Heart left ventricle (tissue), 16 donors: ENCODE measurements at regions not wholly inside any gene's neighbourhood (a gene's known extent, or its start where the extent isn't known, plus 50 kb on each side); places are given as distances from the start of the nearest gene placed in this dataset.

ENCODE experiments used
- ATAC-seq, 4 donors: fragments of 200-7000 bp; cut with Tn5 transposase; one replicate each; pipeline ENCODE4 v1.9.1; 2020 to 2022; ENCODE audit warnings: moderate library complexity in 4 of 4, mild to moderate bottlenecking in 3 of 4, moderate number of reproducible peaks in 1 of 4
- DNase-seq, 5 donors: peaks; one replicate each; pipeline ENCODE4 v3.0.0-alpha.2; 2020
- H3K27ac ChIP-seq, 12 donors: fragments of 200-600 bp; sonication (generic) in 4 of 12; one replicate each; pipeline versions ENCODE4 v1.5.0 to v1.8.0; 2016 to 2022; ENCODE audit warnings: mild to moderate bottlenecking in 2 of 12
- H3K27me3 ChIP-seq, 9 donors: fragments of 200-600 bp; sonication (generic) in 2 of 9; one replicate each; pipeline versions ENCODE4 v1.5.1 to v1.8.0; 2016 to 2022; ENCODE audit warnings: mild to moderate bottlenecking in 3 of 9
- H3K36me3 ChIP-seq, 9 donors: fragments of 200-600 bp; sonication (generic) in 2 of 9; one replicate each; pipeline versions ENCODE4 v1.5.0 to v1.8.0; 2018 to 2022; ENCODE audit warnings: mild to moderate bottlenecking in 2 of 9
- H3K4me1 ChIP-seq, 12 donors: fragments of 200-600 bp; sonication (generic) in 4 of 12; one replicate each; pipeline versions ENCODE4 v1.5.0 to v1.8.0; 2016 to 2022; ENCODE audit warnings: mild to moderate bottlenecking in 3 of 12
- H3K4me3 ChIP-seq, 12 donors: fragments of 200-600 bp; sonication (generic) in 4 of 12; one replicate each; pipeline versions ENCODE4 v1.5.0 to v1.8.0; 2017 to 2022; ENCODE audit warnings: mild to moderate bottlenecking in 9 of 12, moderate library complexity in 4 of 12
- H3K9me3 ChIP-seq, 12 donors: fragments of 200-600 bp; sonication (generic) in 4 of 12; one replicate each; pipeline versions ENCODE4 v1.5.0 to v1.8.0; 2016 to 2022; ENCODE audit warnings: mild to moderate bottlenecking in 1 of 12
- POLR2A ChIP-seq, 2 donors: fragments of 450-650 bp; IDR thresholded peaks; one replicate each; pipeline ENCODE4 v1.6.1; 2017; ENCODE audit warnings: antibody characterized with exemption in 2 of 2, mild to moderate bottlenecking in 2 of 2, moderate library complexity in 2 of 2
- WGBS, 4 donors: extraction: QIAGEN DNeasy Blood & Tissue Kit in 2 of 4; methylation state at CpG; one replicate each; pipeline versions ENCODE4 v1.1.5 to v1.1.7; 2013 to 2018; 5-methylcytosine and 5-hydroxymethylcytosine counted together
- intact Hi-C, 10 donors: fragments of 100-400 bp; cut with DNase I; formaldehyde crosslinking; loops; one replicate each; pipeline versions ENCODE4 v1.11.1 to v1.14.2; 2022
- TF ChIP-seq, protein P1 (sequence below), 12 donors: fragments of 200-600 bp; sonication (generic) in 4 of 12; IDR thresholded peaks; one replicate each; pipeline versions ENCODE4 v1.5.0 to v1.8.0; 2018 to 2022; ENCODE audit warnings: antibody characterized with exemption in 12 of 12, mild to moderate bottlenecking in 5 of 12
- donor health status: ischemic (EF 13 %, LVEDD 7.1; RV severe dilation, severe dysfunction).
- donor health status: healthy with polysubstance abuse.
- donor health status: DM: no; HTN: yes; CAD: no.
- donor health status: DM: no; HTN: no; CAD: no.
- donor health status: ischemic (EF 25% LVEDD 6.9; RV normal size, moderate dysfunction).
- donor health status: ischemic (EF 25% LVEDD 5.7; RV mildly dilated, moderate dysfunction).
- donor health status: healthy.
- donor health status: DM: yes; HTN: yes; CAD: no.
- donor health status: ischemic (EF 35%, LVEDD 5.7; RV mildly dilated, moderate dysfunction).
- donor health status: nonischemic (EF 11% LVEDD 7.7; RV severe dilation, severe dysfunction).
- donor health status: DM: yes; HTN: yes; CAD: no.
- donor health status: PGD.
- donor health status: ischemic (EF 29% LVEDD 5.4; RV normal size, mild dysfunction).
- donor health status: nonischemic (EF 23%, LVEDD 6.1; RV moderate dilation, normal function).

DNA sequence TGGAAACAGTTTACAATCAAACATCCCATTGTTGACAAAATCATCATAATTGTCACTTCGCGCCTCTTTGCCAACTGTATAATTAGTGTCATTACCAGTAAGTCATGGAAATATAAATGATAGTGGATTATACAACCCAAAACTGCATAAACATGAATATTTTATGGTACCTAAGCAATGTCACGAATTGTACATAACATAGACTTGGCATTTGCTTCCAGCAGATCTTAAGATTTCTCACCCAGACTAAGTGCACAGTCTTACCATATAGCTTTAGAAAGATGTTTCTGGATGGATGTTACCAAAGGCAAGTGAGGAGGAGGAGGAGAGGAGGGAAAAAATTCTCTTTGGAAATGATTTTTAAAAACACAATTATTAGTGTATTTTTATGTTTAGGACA, 113.4 kb upstream of the TAS2R1 start:
- Histone ChIP-seq H3K4me3 (no peak overlapping the region), H3K27me3 (no peaks in the 10 kb centered on the region), H3K9me3 (peaks cover 0 to 8% (median 0%) of the 10 kb centered on the region in 12 donors), H3K27ac (no peak overlapping the region), H3K4me1 (no peaks in the 10 kb centered on the region), H3K36me3 (no peaks in the 10 kb centered on the region)
- DNase-seq (no peak), ATAC-seq (no peak)
- TF ChIP-seq, protein P1, sequence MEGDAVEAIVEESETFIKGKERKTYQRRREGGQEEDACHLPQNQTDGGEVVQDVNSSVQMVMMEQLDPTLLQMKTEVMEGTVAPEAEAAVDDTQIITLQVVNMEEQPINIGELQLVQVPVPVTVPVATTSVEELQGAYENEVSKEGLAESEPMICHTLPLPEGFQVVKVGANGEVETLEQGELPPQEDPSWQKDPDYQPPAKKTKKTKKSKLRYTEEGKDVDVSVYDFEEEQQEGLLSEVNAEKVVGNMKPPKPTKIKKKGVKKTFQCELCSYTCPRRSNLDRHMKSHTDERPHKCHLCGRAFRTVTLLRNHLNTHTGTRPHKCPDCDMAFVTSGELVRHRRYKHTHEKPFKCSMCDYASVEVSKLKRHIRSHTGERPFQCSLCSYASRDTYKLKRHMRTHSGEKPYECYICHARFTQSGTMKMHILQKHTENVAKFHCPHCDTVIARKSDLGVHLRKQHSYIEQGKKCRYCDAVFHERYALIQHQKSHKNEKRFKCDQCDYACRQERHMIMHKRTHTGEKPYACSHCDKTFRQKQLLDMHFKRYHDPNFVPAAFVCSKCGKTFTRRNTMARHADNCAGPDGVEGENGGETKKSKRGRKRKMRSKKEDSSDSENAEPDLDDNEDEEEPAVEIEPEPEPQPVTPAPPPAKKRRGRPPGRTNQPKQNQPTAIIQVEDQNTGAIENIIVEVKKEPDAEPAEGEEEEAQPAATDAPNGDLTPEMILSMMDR (IDR thresholded peaks at IDR 0.05), result no peak
- TF ChIP-seq POLR2A (IDR thresholded peaks at IDR 0.05), result no peak
- WGBS, 4 donors, result 85 to 93% (median 89%) methylated on average over 3 of the region's 3 CpGs
- intact Hi-C loops, result no loop called here

DNA sequence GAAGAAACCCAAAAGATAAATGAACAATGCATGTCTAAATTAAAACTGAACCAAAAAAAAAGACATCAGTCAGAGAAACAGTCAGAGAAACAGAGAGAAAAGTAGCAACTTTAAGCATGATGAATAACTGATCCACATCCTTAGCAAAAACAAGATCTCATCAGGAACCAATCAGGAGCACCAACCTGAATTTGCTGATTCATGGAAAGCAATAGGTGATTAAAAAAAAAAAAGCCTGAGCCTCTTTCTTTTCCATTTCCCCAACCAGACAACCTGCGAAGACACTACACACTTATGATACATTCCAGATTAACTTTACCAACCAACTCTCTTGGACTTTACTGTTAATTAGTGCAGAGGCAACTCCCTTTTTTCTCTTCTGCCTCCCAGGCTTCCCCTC, 112.7 kb upstream of the TAS2R1 start:
- DNase-seq (no peak), ATAC-seq (no peak)
- Histone ChIP-seq H3K4me3 (no peak overlapping the region), H3K27me3 (no peaks in the 10 kb centered on the region), H3K36me3 (no peaks in the 10 kb centered on the region), H3K27ac (no peak overlapping the region), H3K9me3 (peaks cover 0 to 8% (median 0%) of the 10 kb centered on the region in 12 donors), H3K4me1 (no peaks in the 10 kb centered on the region)
- 84 to 90% (median 88%) methylated on average over 1 of the region's 1 CpG for WGBS, 4 donors
- TF ChIP-seq POLR2A (IDR thresholded peaks at IDR 0.05), result no peak
- TF ChIP-seq, protein P1 (IDR thresholded peaks at IDR 0.05), result no peak
- intact Hi-C loops, result no loop called here

DNA sequence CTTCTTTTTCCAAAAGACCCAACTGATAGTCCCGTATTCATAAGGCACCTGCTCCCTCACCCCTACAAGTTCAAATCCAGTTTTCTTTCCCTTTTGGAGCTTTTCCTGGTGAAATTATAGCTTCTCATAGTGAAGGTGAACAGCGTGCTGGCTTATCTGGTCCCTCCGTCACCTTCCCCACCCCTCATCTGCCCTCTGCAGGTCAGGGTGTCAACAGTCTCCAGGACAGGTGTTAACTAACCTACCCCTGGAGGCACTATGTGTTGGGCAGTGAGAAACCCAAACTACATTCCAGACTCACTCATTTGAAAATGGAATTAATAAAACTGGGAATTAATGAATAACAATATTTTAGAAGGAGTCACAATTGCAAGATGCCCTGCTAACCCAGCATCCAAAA, 109.0 kb upstream of the TAS2R1 start:
- 81 to 87% (median 82%) methylated on average over 3 of the region's 3 CpGs for WGBS, 4 donors
- no peaks in the 10 kb centered on the region for H3K36me3 ChIP-seq
- no peak for TF ChIP-seq POLR2A (IDR thresholded peaks at IDR 0.05)
- TF ChIP-seq, protein P1 (IDR thresholded peaks at IDR 0.05), result no peak
- no peak for ATAC-seq
- no peaks in the 10 kb centered on the region for H3K27me3 ChIP-seq
- DNase-seq, result no peak
- intact Hi-C loops, result no loop called here
- no peaks in the 10 kb centered on the region for H3K4me1 ChIP-seq
- no peak overlapping the region for H3K27ac ChIP-seq
- H3K9me3 ChIP-seq, result no peaks in the 10 kb centered on the region
- no peak overlapping the region for H3K4me3 ChIP-seq

DNA sequence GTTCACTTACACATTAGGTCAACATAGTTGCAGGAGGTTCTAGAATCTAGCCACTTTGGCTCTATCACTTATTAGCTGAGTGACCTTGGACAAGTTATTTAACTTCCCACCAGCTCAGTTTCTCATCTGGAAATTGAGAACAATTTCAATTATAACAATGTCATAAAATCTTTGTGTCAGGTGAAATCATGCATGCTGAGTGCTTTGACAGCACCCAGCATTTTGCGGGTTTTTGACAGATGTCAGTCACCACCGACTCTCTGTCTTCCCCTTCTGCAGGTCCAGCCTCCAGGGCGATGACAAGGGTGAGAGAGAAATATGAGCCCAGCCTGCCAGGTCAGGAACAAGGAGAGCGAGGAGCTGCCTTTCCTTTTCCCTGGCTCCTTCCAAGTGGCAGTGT, 107.1 kb upstream of the TAS2R1 start:
- no peaks in the 10 kb centered on the region for H3K4me1 ChIP-seq
- H3K27ac ChIP-seq, result no peak overlapping the region
- WGBS, 4 donors, result 72 to 90% (median 85%) methylated on average over 4 of the region's 4 CpGs
- TF ChIP-seq, protein P1 (IDR thresholded peaks at IDR 0.05), result no peak
- no peak for TF ChIP-seq POLR2A (IDR thresholded peaks at IDR 0.05)
- no peak overlapping the region for H3K4me3 ChIP-seq
- no peaks in the 10 kb centered on the region for H3K27me3 ChIP-seq
- DNase-seq (no peak), ATAC-seq (no peak)
- no peaks in the 10 kb centered on the region for H3K9me3 ChIP-seq
- H3K36me3 ChIP-seq, result no peaks in the 10 kb centered on the region
- intact Hi-C loops, result no loop called here
